HG03460 (cell line): ENCODE measurements at regions not wholly inside any gene's neighbourhood (a gene's known extent, or its start where the extent isn't known, plus 50 kb on each side); places are given as distances from the start of the nearest gene placed in this dataset.

ENCODE experiments used
- ATAC-seq: cut with Tn5 transposase; IDR thresholded peaks from one replicate; pipeline ENCODE4 v1.9.1; 2021; ENCODE audit not compliant: unreplicated experiment

- ATAC-seq, result no peak
Measured at GRCh38 chr15:37165395-37165794, 65.0 kb upstream of the MEIS2 start.

GRCh38 chr15:37166402-37166801 is 66.1 kb upstream of the MEIS2 start:
- ATAC-seq, result no peak

GRCh38 chr15:37181339-37181738 is 81.0 kb upstream of the MEIS2 start:
- no peak for ATAC-seq

- ATAC-seq, result no peak
Measured at GRCh38 chr15:37199545-37199944, 99.2 kb upstream of the MEIS2 start.

- no peak for ATAC-seq
Measured at GRCh38 chr15:37203050-37203449, 102.7 kb upstream of the MEIS2 start.

- ATAC-seq, result no peak
Measured at GRCh38 chr15:37204692-37205091, 104.3 kb upstream of the MEIS2 start.

GRCh38 chr15:37206690-37207089 is 106.3 kb upstream of the MEIS2 start:
- ATAC-seq, result no peak

GRCh38 chr15:37208146-37209040 is 108.0 kb upstream of the MEIS2 start:
- no peak for ATAC-seq

- no peak for ATAC-seq
Measured at GRCh38 chr15:37209041-37209363, 108.7 kb upstream of the MEIS2 start.

- ATAC-seq, result no peak
Measured at GRCh38 chr15:37217567-37217966, 117.2 kb upstream of the MEIS2 start.

- no peak for ATAC-seq
Measured at GRCh38 chr15:37218351-37218916, 118.1 kb upstream of the MEIS2 start.

GRCh38 chr15:37219211-37219701 is 118.9 kb upstream of the MEIS2 start:
- no peak for ATAC-seq

GRCh38 chr15:37220949-37221670 is 120.8 kb upstream of the MEIS2 start:
- ATAC-seq, result no peak

GRCh38 chr15:37221671-37222145 is 121.4 kb upstream of the MEIS2 start:
- no peak for ATAC-seq

- no peak for ATAC-seq
Measured at GRCh38 chr15:37223089-37223488, 122.7 kb upstream of the MEIS2 start.

GRCh38 chr15:37229855-37230619 is 129.7 kb upstream of the MEIS2 start:
- ATAC-seq, result no peak

- no peak for ATAC-seq
Measured at GRCh38 chr15:37245358-37245757, 145.0 kb upstream of the MEIS2 start.

- ATAC-seq, result no peak
Measured at GRCh38 chr15:37246065-37246464, 145.7 kb upstream of the MEIS2 start.

GRCh38 chr15:37246856-37247255 is 146.5 kb upstream of the MEIS2 start:
- ATAC-seq, result no peak

GRCh38 chr15:37249249-37249648 is 148.9 kb upstream of the MEIS2 start:
- ATAC-seq, result no peak

- no peak for ATAC-seq
Measured at GRCh38 chr15:37252530-37252929, 152.2 kb upstream of the MEIS2 start.
